ENCODE measurements at regions not wholly inside any gene's neighbourhood (a gene's known extent, or its start where the extent isn't known, plus 50 kb on each side); places are given as distances from the start of the nearest gene placed in this dataset.

- TF ChIP-seq EZH2phosphoT487 (IDR thresholded peaks at IDR 0.05; ENCODE audit: borderline replicate concordance, low read length) (no peak), CTCF (conservative IDR thresholded peaks at IDR 0.05; ENCODE audit: low read depth, low read length) (no peak), EZH2 (IDR thresholded peaks at IDR 0.05; ENCODE audit: low read length, unreplicated experiment) (no peak)
Measured at GRCh38 chr17:13384626-13385025, 217.1 kb downstream of the HS3ST3A1 start.
